OCI-LY7 (cell line): ENCODE measurements at regions not wholly inside any gene's neighbourhood (a gene's known extent, or its start where the extent isn't known, plus 50 kb on each side); places are given as distances from the start of the nearest gene placed in this dataset.
"Not testable (repeated sequence)": the region's sequence is repeated elsewhere in the genome, so short reads cannot be mapped to it uniquely, and the experiment has no call there.

Source experiments
- BruUV-seq: library from RNA; stranded (reverse); fragments of 400-500 nt; replicated peaks from 2 replicates; lab custom pipeline; 2021; lab: Mats Ljungman, UMichigan
- CTCF ChIA-PET: fragments of 300-600 bp; sonication (Branson Sonifier 250); formaldehyde crosslinking; loops from one replicate; lab custom pipeline; 2022; ENCODE audit warnings: antibody characterized with exemption; ENCODE audit not compliant: unreplicated experiment; lab: Charles Lee
- POLR2A ChIA-PET: fragments of 300-600 bp; sonication (Branson Sonifier 250); formaldehyde crosslinking; loops from one replicate; lab custom pipeline; 2022; ENCODE audit warnings: antibody characterized with exemption; lab: Charles Lee
- DNase-seq: peaks from one replicate; pipeline ENCODE4 v3.0.0-alpha.2; 2015; ENCODE audit warnings: low spot score
- H2AFZ ChIP-seq: fragments of 200-600 bp; sonication (generic), shearing (Covaris generic); 2 replicates; pipeline ENCODE4 v1.6.1; 2014; ENCODE audit warnings: mild to moderate bottlenecking, antibody characterized with exemption, low read length, moderate library complexity
- H3K27ac ChIP-seq: fragments of 200-600 bp; sonication (generic); 2 replicates; pipeline ENCODE4 v1.5.1; 2014; ENCODE audit warnings: mixed run types, low read depth, mild to moderate bottlenecking, moderate library complexity, low read length, inconsistent platforms; ENCODE audit not compliant: poor library complexity, severe bottlenecking
- H3K36me3 ChIP-seq: fragments of 200-600 bp; sonication (generic); 2 replicates; pipeline ENCODE4 v1.6.1; 2014; ENCODE audit warnings: mild to moderate bottlenecking, antibody characterized with exemption, low read length, moderate library complexity, mixed read lengths; ENCODE audit not compliant: insufficient read depth
- H3K4me1 ChIP-seq: fragments of 200-600 bp; sonication (generic); 2 replicates; pipeline ENCODE4 v1.5.1; 2014; ENCODE audit warnings: mild to moderate bottlenecking, low read length; ENCODE audit not compliant: insufficient read depth, poor library complexity, severe bottlenecking
- H3K4me2 ChIP-seq: fragments of 200-600 bp; sonication (generic); 2 replicates; pipeline ENCODE4 v1.6.1; 2014; ENCODE audit warnings: mild to moderate bottlenecking, low read length
- H3K4me3 ChIP-seq: fragments of 200-600 bp; sonication (generic); 2 replicates; pipeline ENCODE4 v1.5.1; 2014; ENCODE audit warnings: mild to moderate bottlenecking, low read depth, low read length; ENCODE audit not compliant: poor library complexity, severe bottlenecking
- H3K79me2 ChIP-seq: fragments of 200-600 bp; sonication (generic); 2 replicates; pipeline ENCODE4 v1.6.1; 2016; ENCODE audit warnings: low read depth, mild to moderate bottlenecking, low read length, moderate library complexity, mixed read lengths; ENCODE audit not compliant: insufficient read depth
- H3K9me2 ChIP-seq: fragments of 200-600 bp; sonication (generic); 2 replicates; pipeline ENCODE4 v1.6.1; 2016; ENCODE audit warnings: mild to moderate bottlenecking, low read length, mixed read lengths; ENCODE audit not compliant: insufficient read depth
- H3K9me3 ChIP-seq: fragments of 200-600 bp; sonication (generic); 2 replicates; pipeline ENCODE4 v1.6.1; 2014; ENCODE audit warnings: mild to moderate bottlenecking, mixed run types, low read length, mixed read lengths
- H4K20me1 ChIP-seq: fragments of 200-600 bp; sonication (generic); 2 replicates; pipeline ENCODE4 v1.6.1; 2014; ENCODE audit warnings: mild to moderate bottlenecking, antibody characterized with exemption, low read length, moderate library complexity, mixed read lengths; ENCODE audit not compliant: insufficient read depth
- EZH2phosphoT487 ChIP-seq: fragments of 200-600 bp; sonication (generic); IDR thresholded peaks from 2 replicates; pipeline ENCODE4 v1.6.1; 2018; ENCODE audit warnings: low read depth, borderline replicate concordance, mild to moderate bottlenecking, mixed run types, antibody characterized with exemption, low read length, moderate library complexity, mixed read lengths
- intact Hi-C: fragments of 100-400 bp; cut with micrococcal nuclease; formaldehyde crosslinking; loops from one replicate; pipeline ENCODE4 v1.10.0; 2022; ENCODE audit not compliant: unreplicated experiment
- TF ChIP-seq, protein P1 (sequence below): fragments of 200-600 bp; sonication (generic); conservative IDR thresholded peaks from 2 replicates; pipeline ENCODE4 v1.5.1; 2014; ENCODE audit warnings: mild to moderate bottlenecking, antibody characterized with exemption, low read length, moderate library complexity, mixed read lengths

DNA sequence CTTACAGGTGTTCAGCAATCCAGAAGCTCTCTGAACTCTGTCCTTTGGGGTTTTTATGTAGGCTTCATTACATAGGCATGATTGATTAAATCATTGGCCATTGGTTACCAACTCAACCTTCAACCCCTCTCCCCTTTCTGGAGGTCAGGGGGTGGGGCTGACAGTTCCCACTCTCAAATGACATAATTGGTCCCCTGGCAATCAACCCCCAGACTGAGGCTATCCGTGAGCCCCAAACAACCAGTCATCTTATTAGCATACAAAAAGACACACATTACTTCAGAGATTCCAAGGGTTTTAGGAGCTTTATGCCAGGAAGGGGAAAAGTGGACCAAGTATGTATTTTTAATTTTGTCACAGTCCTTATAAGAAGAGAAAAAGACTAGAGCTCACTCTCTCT is 92.1 kb downstream of the ZNF467 start:
- H4K20me1 ChIP-seq, result no peaks in the 10 kb centered on the region
- H3K27ac ChIP-seq, result no peak overlapping the region
- no TSS peak for BruUV-seq
- no peak overlapping the region for H3K4me2 ChIP-seq
- intact Hi-C loops, result no loop called here
- no peaks in the 10 kb centered on the region for H3K9me2 ChIP-seq
- H3K79me2 ChIP-seq, result no peaks in the 10 kb centered on the region
- CTCF ChIA-PET, result no interaction called here
- TF ChIP-seq, protein P1, sequence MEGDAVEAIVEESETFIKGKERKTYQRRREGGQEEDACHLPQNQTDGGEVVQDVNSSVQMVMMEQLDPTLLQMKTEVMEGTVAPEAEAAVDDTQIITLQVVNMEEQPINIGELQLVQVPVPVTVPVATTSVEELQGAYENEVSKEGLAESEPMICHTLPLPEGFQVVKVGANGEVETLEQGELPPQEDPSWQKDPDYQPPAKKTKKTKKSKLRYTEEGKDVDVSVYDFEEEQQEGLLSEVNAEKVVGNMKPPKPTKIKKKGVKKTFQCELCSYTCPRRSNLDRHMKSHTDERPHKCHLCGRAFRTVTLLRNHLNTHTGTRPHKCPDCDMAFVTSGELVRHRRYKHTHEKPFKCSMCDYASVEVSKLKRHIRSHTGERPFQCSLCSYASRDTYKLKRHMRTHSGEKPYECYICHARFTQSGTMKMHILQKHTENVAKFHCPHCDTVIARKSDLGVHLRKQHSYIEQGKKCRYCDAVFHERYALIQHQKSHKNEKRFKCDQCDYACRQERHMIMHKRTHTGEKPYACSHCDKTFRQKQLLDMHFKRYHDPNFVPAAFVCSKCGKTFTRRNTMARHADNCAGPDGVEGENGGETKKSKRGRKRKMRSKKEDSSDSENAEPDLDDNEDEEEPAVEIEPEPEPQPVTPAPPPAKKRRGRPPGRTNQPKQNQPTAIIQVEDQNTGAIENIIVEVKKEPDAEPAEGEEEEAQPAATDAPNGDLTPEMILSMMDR, result no peak
- no peak for TF ChIP-seq EZH2phosphoT487
- 0 out of 2 replicates have a peak, but pooled peaks cover 4% of the 10 kb centered on the region for H3K9me3 ChIP-seq
- no peak for DNase-seq
- no peak overlapping the region for H2AFZ ChIP-seq
- H3K4me1 ChIP-seq, result no peaks in the 10 kb centered on the region
- H3K4me3 ChIP-seq, result no peak overlapping the region
- no peaks in the 10 kb centered on the region for H3K36me3 ChIP-seq
- POLR2A ChIA-PET, result no interaction called here

DNA sequence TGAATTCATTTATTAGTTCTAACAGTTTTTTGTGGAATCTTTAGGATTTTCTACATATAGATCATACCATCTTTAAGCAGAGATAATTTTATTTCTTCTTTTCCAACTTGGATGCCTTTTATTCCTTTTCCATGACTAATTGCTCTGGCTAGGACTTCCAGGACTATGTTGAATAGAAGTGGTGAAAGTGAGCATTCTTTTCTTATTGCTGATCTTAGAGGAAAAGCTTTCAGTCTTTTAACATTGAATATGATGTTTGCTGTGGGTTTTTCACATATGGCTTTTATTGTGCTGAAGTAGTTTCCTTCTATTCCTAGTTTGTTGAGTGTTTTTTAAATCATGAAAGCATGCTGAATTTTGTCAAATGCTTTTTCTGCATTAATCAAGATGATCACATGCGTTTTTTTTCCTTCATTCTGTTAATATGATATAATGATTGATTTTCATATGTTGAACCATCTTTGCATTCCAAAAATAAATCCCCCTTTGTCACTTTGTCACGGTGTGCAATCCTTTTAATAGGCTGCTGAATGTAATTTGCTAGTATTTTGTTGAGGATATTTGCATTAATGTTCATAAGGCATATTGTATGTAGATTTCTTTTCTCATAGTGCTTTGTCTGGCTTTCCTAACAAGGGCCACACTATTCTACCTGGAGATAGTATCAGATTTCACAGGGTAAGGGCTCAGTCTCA is 92.9 kb downstream of the ZNF467 start:
- BruUV-seq, result no TSS peak
- no peaks in the 10 kb centered on the region for H3K9me2 ChIP-seq
- H3K79me2 ChIP-seq, result no peaks in the 10 kb centered on the region
- intact Hi-C loops, result no loop called here
- ChIA-PET CTCF (no interaction called here), POLR2A (no interaction called here)
- no peak overlapping the region for H3K4me2 ChIP-seq
- no peak overlapping the region for H3K27ac ChIP-seq
- no peak overlapping the region for H3K4me3 ChIP-seq
- no peaks in the 10 kb centered on the region for H4K20me1 ChIP-seq
- no peaks in the 10 kb centered on the region for H3K36me3 ChIP-seq
- 0 out of 2 replicates have a peak, but pooled peaks cover 4% of the 10 kb centered on the region for H3K9me3 ChIP-seq
- TF ChIP-seq, protein P1, result no peak
- no peak for TF ChIP-seq EZH2phosphoT487
- no peak overlapping the region for H2AFZ ChIP-seq
- no peaks in the 10 kb centered on the region for H3K4me1 ChIP-seq
- DNase-seq, result no peak

DNA sequence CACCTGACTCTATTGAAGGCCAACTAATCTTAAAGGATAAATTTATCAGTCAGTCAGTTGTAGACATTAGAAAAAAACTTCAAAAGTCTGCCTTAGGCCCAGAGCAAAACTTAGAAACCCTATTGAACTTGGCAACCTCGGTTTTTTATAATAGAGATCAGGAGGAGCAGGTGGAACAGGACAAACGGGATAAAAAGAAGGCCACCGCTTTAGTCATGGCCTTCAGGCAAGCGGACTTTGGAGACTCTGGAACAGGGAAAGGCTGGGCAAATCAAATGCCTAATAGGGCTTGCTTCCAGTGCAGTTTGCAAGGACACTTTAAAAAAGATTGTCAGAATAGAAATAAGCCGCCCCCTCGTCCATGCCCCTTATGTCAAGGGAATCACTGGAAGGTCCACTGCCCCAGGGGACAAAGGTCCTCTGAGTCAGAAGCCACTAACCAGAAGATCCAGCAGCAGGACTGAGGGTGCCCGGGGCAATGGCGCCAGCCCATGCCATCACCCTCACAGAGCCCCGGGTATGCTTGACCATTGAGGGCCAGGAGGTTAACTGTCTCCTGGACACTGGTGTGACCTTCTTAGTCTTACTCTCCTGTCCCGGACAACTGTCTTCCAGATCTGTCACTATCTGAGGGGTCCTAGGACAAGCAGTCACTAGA is 98.5 kb downstream of the ZNF467 start:
- BruUV-seq, H3K9me2 ChIP-seq, H3K79me2 ChIP-seq, H2AFZ ChIP-seq, DNase-seq, H3K27ac ChIP-seq, H4K20me1 ChIP-seq, H3K4me2 ChIP-seq, H3K9me3 ChIP-seq, H3K36me3 ChIP-seq, intact Hi-C loops, POLR2A ChIA-PET, H3K4me3 ChIP-seq, CTCF ChIA-PET, H3K4me1 ChIP-seq: not testable (repeated sequence)
